Common myeloid progenitor, CD34-positive (primary cell): ENCODE measurements at regions not wholly inside any gene's neighbourhood (a gene's known extent, or its start where the extent isn't known, plus 50 kb on each side); places are given as distances from the start of the nearest gene placed in this dataset.

Experiments used
- CTCF ChIA-PET: fragments of 350-600 bp; sonication (Branson Sonifier 250); formaldehyde crosslinking; loops from one replicate; lab custom pipeline; 2021; ENCODE audit warnings: antibody characterized with exemption; lab: Charles Lee
- POLR2A ChIA-PET: fragments of 350-600 bp; sonication (Branson Sonifier 250); formaldehyde crosslinking; loops from one replicate; lab custom pipeline; 2021; ENCODE audit warnings: antibody characterized with exemption; lab: Charles Lee
- DNase-seq, 3 donors: peaks; one replicate each; pipeline versions ENCODE4 v3.0.0 to v3.0.0-alpha.2; 2013
- H3K27ac ChIP-seq, 2 experiments: 1 replicate in 1 of 2; 2 replicates in 1 of 2; pipeline ENCODE4 v1.7.0; 2013; ENCODE audit warnings: inconsistent platforms in 2 of 2, low read length in 2 of 2, mild to moderate bottlenecking in 2 of 2, low read depth in 1 of 2, moderate library complexity in 1 of 2; ENCODE audit not compliant: severe bottlenecking in 2 of 2, insufficient read depth in 1 of 2, poor library complexity in 1 of 2
- H3K27me3 ChIP-seq, 5 experiments: replicated peaks in 2 of 5; 1 replicate in 3 of 5; 2 replicates in 2 of 5; pipeline versions ENCODE4 v1.6.1 to v1.7.0; 2013; ENCODE audit warnings: low read length in 4 of 5, mild to moderate bottlenecking in 2 of 5, moderate library complexity in 2 of 5, inconsistent platforms in 1 of 5; ENCODE audit not compliant: insufficient read depth in 5 of 5, control insufficient read depth in 4 of 5
- H3K36me3 ChIP-seq, 4 experiments: 1 replicate in 2 of 4; 2 replicates in 2 of 4; pipeline versions ENCODE4 v1.6.1 to v1.7.0; 2013; ENCODE audit warnings: low read length in 3 of 4, control low read depth in 1 of 4, mild to moderate bottlenecking in 1 of 4; ENCODE audit not compliant: control insufficient read depth in 4 of 4, insufficient read depth in 4 of 4
- H3K4me1 ChIP-seq, 4 experiments: 1 replicate in 3 of 4; 2 replicates in 1 of 4; pipeline versions ENCODE4 v1.6.1 to v1.7.1; 2013; ENCODE audit warnings: low read length in 3 of 4, mild to moderate bottlenecking in 3 of 4, control low read depth in 1 of 4, inconsistent platforms in 1 of 4, moderate library complexity in 1 of 4; ENCODE audit not compliant: control insufficient read depth in 4 of 4, insufficient read depth in 4 of 4; ENCODE audit errors: control extremely low read depth in 1 of 4
- H3K4me3 ChIP-seq, 7 experiments: 1 replicate in 4 of 7; 2 replicates in 3 of 7; pipeline versions ENCODE4 v1.5.1 to v1.7.0; 2013; ENCODE audit warnings: mild to moderate bottlenecking in 7 of 7, low read length in 6 of 7, moderate library complexity in 6 of 7, inconsistent platforms in 2 of 7, low read depth in 2 of 7, control low read depth in 1 of 7; ENCODE audit not compliant: insufficient read depth in 4 of 7, control insufficient read depth in 1 of 7; ENCODE audit errors: extremely low read depth in 1 of 7
- H3K9me3 ChIP-seq, 5 experiments: 1 replicate in 4 of 5; 2 replicates in 1 of 5; pipeline versions ENCODE4 v1.6.1 to v1.7.1; 2013; ENCODE audit warnings: low read length in 4 of 5, mild to moderate bottlenecking in 2 of 5, inconsistent platforms in 1 of 5, low read depth in 1 of 5, moderate library complexity in 1 of 5; ENCODE audit not compliant: control insufficient read depth in 4 of 5, insufficient read depth in 2 of 5; ENCODE audit errors: control extremely low read depth in 1 of 5
- WGBS: methylation state at CpG from one replicate; pipeline ENCODE4 v1.1.5; 2013; ENCODE audit not compliant: insufficient coverage; 5-methylcytosine and 5-hydroxymethylcytosine counted together

DNA sequence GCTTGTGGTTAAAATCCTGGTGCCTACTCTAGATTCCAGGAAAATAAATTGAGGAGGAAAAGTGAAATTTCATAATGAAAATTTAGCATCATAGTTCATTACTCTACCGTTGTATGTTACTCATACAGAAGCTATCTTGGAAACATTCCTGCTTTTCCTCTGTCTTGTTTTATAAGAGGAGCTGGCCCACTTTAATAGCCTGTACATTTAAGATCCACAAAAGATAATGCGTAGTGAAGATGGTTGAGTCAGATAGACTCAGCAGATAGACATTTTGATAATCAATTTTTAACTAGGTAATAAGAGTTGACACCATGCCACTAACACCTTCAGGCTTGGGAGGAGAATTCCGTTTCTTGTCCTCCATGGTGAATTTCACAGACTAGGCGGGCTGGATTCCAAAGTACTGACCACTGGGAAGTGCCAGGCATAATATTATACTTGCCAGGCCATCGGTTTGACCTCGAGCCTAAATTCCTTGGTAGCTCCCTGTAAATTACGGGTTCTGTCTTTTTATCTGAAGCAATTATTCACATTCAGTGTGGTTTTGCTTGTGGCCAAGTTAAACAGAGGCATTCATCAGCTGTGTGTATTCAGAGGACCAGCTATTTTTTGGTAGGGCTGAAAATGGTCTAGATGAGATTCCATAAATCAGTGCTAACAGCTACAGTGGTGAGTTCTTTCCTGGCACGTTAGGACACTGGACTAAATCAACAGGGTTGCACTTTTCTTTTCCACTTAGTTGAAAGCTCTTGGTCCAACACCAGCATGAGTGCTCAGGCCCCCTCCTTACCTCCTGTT lies 111.9 kb upstream of the KAZN start:
- 80% methylated on average over 6 of the region's 8 CpGs for WGBS
- H3K36me3 ChIP-seq, result no peaks in the 10 kb centered on the region
- H3K27me3 ChIP-seq, result peaks cover 0 to 8% (median 0%) of the 10 kb centered on the region in 5 experiments
- H3K4me1 ChIP-seq, result no peaks in the 10 kb centered on the region
- H3K27ac ChIP-seq, result no peak overlapping the region
- H3K9me3 ChIP-seq, result peaks cover 0 to 2% (median 0%) of the 10 kb centered on the region in 5 experiments
- POLR2A ChIA-PET, result no interaction called here
- H3K4me3 ChIP-seq, result no peak overlapping the region
- no peak for DNase-seq
- CTCF ChIA-PET, result interaction anchor here (1.4 kb wide), 1 partner anchor 12 kb away, joined by 5 read pairs; no protein-coding TSS in a partner anchor

GRCh38 chr1:14487671-14488070 lies 110.8 kb upstream of the KAZN start:
- peaks cover 0 to 2% (median 0%) of the 10 kb centered on the region in 5 experiments for H3K9me3 ChIP-seq
- ChIA-PET POLR2A (no interaction called here), CTCF (interaction anchor here (1.4 kb wide), 1 partner anchor 13 kb away, joined by 5 read pairs; no protein-coding TSS in a partner anchor)
- no peak for DNase-seq
- no peak overlapping the region for H3K4me3 ChIP-seq
- H3K27ac ChIP-seq, result no peak overlapping the region
- H3K27me3 ChIP-seq, result peaks cover 0 to 8% (median 4%) of the 10 kb centered on the region in 5 experiments
- no peaks in the 10 kb centered on the region for H3K4me1 ChIP-seq
- no peaks in the 10 kb centered on the region for H3K36me3 ChIP-seq
- 72% methylated on average over 2 of the region's 3 CpGs for WGBS

DNA sequence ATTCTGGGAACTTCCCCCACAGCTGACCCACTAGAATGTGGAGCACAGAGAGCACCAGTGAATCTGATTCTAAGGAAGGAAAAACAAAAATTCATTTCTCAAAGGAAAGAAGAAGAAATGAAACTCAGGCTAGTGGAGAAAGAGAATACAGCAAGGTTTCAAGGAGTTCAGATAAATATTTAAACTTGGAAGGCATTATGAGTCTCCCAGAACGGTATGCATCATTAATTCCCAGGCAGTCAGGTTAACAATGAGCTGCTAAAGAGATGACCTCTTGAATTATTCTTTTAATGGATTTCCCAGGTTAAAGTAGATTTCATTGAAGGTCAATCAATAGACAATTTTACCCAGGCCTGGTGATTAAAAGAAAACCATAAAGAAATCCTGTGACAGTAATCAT lies 103.6 kb upstream of the KAZN start:
- ChIA-PET CTCF (no interaction called here), POLR2A (no interaction called here)
- no peak for DNase-seq
- H3K36me3 ChIP-seq, result no peaks in the 10 kb centered on the region
- peaks cover 0 to 18% (median 8%) of the 10 kb centered on the region in 5 experiments for H3K27me3 ChIP-seq
- WGBS, result 83% methylated on average over 1 of the region's 1 CpG
- H3K9me3 ChIP-seq, result no peaks in the 10 kb centered on the region
- H3K4me1 ChIP-seq, result no peaks in the 10 kb centered on the region
- no peak overlapping the region for H3K4me3 ChIP-seq
- no peak overlapping the region for H3K27ac ChIP-seq

- 100% methylated on average over 1 of the region's 1 CpG for WGBS
Observed at GRCh38 chr1:14495381-14495780, 103.1 kb upstream of the KAZN start.

DNA sequence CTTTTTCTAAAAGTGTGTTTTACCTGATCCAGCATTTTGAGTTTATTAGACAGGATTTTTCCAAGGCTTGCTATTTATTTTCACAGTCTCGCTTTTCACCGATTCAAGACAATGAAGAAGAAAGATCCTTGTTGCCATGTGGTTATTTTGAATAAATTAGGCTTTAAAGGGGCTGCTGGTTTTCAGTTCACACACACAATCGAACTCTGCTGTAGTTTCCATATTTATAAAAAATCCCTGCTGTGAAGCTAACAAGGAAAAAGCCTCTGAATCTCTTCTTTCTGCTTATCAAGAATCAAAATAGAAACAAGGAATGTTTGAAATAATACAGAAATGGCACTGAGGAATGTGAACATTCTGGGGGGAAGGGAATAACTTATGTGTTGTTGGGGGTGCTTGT lies 102.5 kb upstream of the KAZN start:
- no peak overlapping the region for H3K27ac ChIP-seq
- H3K4me3 ChIP-seq, result no peak overlapping the region
- CTCF ChIA-PET, result no interaction called here
- H3K36me3 ChIP-seq, result no peaks in the 10 kb centered on the region
- DNase-seq, result no peak
- no peaks in the 10 kb centered on the region for H3K9me3 ChIP-seq
- no CpG with 5 or more reads among the region's 3 CpGs for WGBS
- no peaks in the 10 kb centered on the region for H3K4me1 ChIP-seq
- peaks cover 0 to 20% (median 8%) of the 10 kb centered on the region in 5 experiments for H3K27me3 ChIP-seq
- POLR2A ChIA-PET, result no interaction called here

More at GRCh38 chr1:14495381-14495780, 103.1 kb upstream of the KAZN start:
- CTCF ChIA-PET, result no interaction called here
- no peak overlapping the region for H3K4me3 ChIP-seq
- H3K27ac ChIP-seq, result no peak overlapping the region
- no peaks in the 10 kb centered on the region for H3K4me1 ChIP-seq
- H3K36me3 ChIP-seq, result no peaks in the 10 kb centered on the region
- no peak for DNase-seq
- peaks cover 0 to 20% (median 8%) of the 10 kb centered on the region in 5 experiments for H3K27me3 ChIP-seq
- no peaks in the 10 kb centered on the region for H3K9me3 ChIP-seq
- POLR2A ChIA-PET, result no interaction called here

- Histone ChIP-seq H3K27ac (no peak overlapping the region), H3K36me3 (no peaks in the 10 kb centered on the region), H3K4me1 (no peaks in the 10 kb centered on the region), H3K4me3 (no peak overlapping the region), H3K27me3 (peaks cover 0 to 26% (median 4%) of the 10 kb centered on the region in 5 experiments), H3K9me3 (no peaks in the 10 kb centered on the region)
- WGBS, result 100% methylated on average over 1 of the region's 6 CpGs
- POLR2A ChIA-PET, result no interaction called here
- CTCF ChIA-PET, result no interaction called here
- DNase-seq, result no peak
Observed at GRCh38 chr1:14498839-14499238, 99.6 kb upstream of the KAZN start.

DNA sequence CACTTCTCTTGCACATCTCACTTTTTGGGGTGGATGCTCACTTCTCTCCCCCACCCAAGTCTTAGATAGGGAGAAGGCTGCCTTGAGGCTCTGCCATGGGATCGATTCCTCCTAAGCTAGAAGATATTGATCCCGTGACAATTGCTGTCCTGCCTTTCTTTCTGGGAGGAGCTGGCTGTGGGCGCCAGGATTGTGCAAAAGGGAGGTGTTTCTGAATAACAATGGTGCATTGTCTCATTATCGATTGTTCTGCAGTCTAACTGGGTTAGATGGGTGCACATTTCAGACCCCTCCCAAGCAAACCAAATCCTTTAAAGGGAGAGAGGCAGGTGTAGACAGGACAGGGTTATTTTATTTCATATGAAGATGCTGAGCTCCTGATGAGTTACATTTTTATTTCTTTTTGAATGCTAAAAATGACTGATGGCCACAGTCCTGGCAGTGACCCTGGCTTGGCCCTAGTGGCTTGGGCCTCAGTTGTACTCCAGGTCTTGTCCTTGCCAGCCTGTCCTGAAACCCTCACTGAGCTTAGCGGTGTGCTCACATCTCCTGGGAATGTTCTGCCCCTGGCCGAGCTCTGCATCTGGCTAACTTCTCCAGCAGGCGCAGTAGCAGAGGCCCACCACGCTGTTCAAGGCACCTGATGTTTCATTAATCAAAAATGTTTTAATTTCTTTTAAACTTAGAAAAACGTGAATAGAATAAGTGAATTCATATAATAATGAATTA lies 99.0 kb upstream of the KAZN start:
- Histone ChIP-seq H3K9me3 (no peaks in the 10 kb centered on the region), H3K36me3 (no peaks in the 10 kb centered on the region), H3K27me3 (peaks cover 0 to 25% (median 4%) of the 10 kb centered on the region in 5 experiments), H3K4me1 (no peaks in the 10 kb centered on the region), H3K4me3 (no peak overlapping the region), H3K27ac (no peak overlapping the region)
- POLR2A ChIA-PET, result no interaction called here
- CTCF ChIA-PET, result no interaction called here
- DNase-seq, result no peak
- WGBS, result 90% methylated on average over 2 of the region's 9 CpGs
